Endodermal cell (in vitro differentiated cells): ENCODE measurements at regions not wholly inside any gene's neighbourhood (a gene's known extent, or its start where the extent isn't known, plus 50 kb on each side); places are given as distances from the start of the nearest gene placed in this dataset.
A peak's percentile ranks its signal among the peaks of the same experiment; 100 is the strongest.

Experiments
- DNase-seq: peaks from one replicate; pipeline ENCODE4 v3.0.0-alpha.2; 2017
- H3K27ac ChIP-seq: 2 replicates; pipeline ENCODE4 v1.5.1; 2013; ENCODE audit warnings: mild to moderate bottlenecking, low read depth, low read length, moderate library complexity
- H3K27me3 ChIP-seq: 2 replicates; pipeline ENCODE4 v1.6.1; 2013; ENCODE audit warnings: mild to moderate bottlenecking, low read length, moderate library complexity; ENCODE audit not compliant: insufficient read depth, control insufficient read depth, poor library complexity, severe bottlenecking
- H3K36me3 ChIP-seq: 2 replicates; pipeline ENCODE4 v1.7.0; 2013; ENCODE audit warnings: mild to moderate bottlenecking, low read length, moderate library complexity; ENCODE audit not compliant: control insufficient read depth, insufficient read depth
- H3K4me1 ChIP-seq: one replicate; pipeline ENCODE4 v1.7.0; 2013; ENCODE audit warnings: low read length; ENCODE audit not compliant: control insufficient read depth, insufficient read depth
- H3K4me3 ChIP-seq: 2 replicates; pipeline ENCODE4 v1.5.1; 2013; ENCODE audit warnings: mild to moderate bottlenecking, low read length, moderate library complexity
- H3K9ac ChIP-seq: 2 replicates; pipeline ENCODE4 v1.6.1; 2013; ENCODE audit warnings: mild to moderate bottlenecking, low read length, moderate library complexity; ENCODE audit not compliant: poor library complexity, severe bottlenecking; ENCODE audit errors: extremely low read depth
- H3K9me3 ChIP-seq: 2 replicates; pipeline ENCODE4 v1.6.1; 2013; ENCODE audit warnings: mild to moderate bottlenecking, low read length, moderate library complexity; ENCODE audit not compliant: control insufficient read depth
- H3K27ac Mint-ChIP-seq: 2 replicates; pipeline ENCODE4 v1.8.0; 2020; ENCODE audit warnings: mixed read lengths
- H3K27me3 Mint-ChIP-seq: 2 replicates; pipeline ENCODE4 v1.8.0; 2021; ENCODE audit warnings: mild to moderate bottlenecking, mixed read lengths; ENCODE audit not compliant: insufficient read depth
- H3K36me3 Mint-ChIP-seq: 2 replicates; pipeline ENCODE4 v1.8.0; 2020; ENCODE audit warnings: low read depth, mixed read lengths
- H3K4me1 Mint-ChIP-seq: 2 replicates; pipeline ENCODE4 v1.8.0; 2020; ENCODE audit warnings: mixed read lengths
- H3K4me3 Mint-ChIP-seq: 2 replicates; pipeline ENCODE4 v1.8.0; 2020; ENCODE audit warnings: mild to moderate bottlenecking, moderate library complexity, mixed read lengths
- H3K9me3 Mint-ChIP-seq: 2 replicates; pipeline ENCODE4 v1.8.0; 2020; ENCODE audit warnings: mild to moderate bottlenecking, mixed read lengths
- WGBS, 2 experiments: methylation state at CpG; one replicate each; pipeline versions ENCODE4 v1.1.5 to v1.1.7; 2013; ENCODE audit warnings: missing lambda C conversion rate in 2 of 2, mixed read lengths in 1 of 2; ENCODE audit not compliant: insufficient coverage in 1 of 2, insufficient read length in 1 of 2; 5-methylcytosine and 5-hydroxymethylcytosine counted together
- TF ChIP-seq, protein P1 (sequence below): fragments of 200-600 bp; sonication (generic); conservative IDR thresholded peaks from 2 replicates; pipeline ENCODE4 v1.5.0; 2021; ENCODE audit warnings: antibody characterized with exemption, mild to moderate bottlenecking

DNA sequence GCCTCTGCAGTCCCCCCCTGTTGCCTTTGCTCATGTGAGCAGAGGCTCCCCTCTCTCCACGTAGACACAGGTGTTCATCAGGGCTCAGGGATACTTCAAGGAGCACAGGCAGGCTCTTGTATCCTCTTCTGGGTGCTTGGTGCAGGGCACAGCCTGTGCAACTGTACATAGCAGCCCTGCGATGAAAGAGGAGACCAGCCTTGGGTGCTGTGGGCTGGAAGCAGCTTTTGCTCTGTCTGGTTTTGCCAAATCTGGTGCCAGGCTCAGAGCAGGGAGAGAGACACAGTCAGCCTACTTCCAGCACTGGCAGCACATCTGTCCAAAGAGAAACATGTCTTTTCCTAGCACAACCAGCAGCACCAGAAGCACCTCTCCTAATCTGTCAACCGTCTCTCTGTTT lies 132.1 kb downstream of the ETS2 start:
- Histone ChIP-seq H3K4me3 (no peak overlapping the region), H3K9ac (no peak overlapping the region), H3K27ac (no peak overlapping the region), H3K27me3 (no peaks in the 10 kb centered on the region), H3K4me1 (no peaks in the 10 kb centered on the region), H3K36me3 (no peaks in the 10 kb centered on the region), H3K9me3 (peaks cover 18% of the 10 kb centered on the region)
- WGBS, 2 experiments, result 70 to 83% methylated on average over 2 to 3 of the region's 3 CpGs
- peaks cover 12% of the 10 kb centered on the region for H3K27me3 Mint-ChIP-seq
- no peak overlapping the region for H3K4me3 Mint-ChIP-seq
- H3K4me1 Mint-ChIP-seq, result peaks cover 2% of the 10 kb centered on the region
- H3K27ac Mint-ChIP-seq, result no peak overlapping the region
- TF ChIP-seq, protein P1, sequence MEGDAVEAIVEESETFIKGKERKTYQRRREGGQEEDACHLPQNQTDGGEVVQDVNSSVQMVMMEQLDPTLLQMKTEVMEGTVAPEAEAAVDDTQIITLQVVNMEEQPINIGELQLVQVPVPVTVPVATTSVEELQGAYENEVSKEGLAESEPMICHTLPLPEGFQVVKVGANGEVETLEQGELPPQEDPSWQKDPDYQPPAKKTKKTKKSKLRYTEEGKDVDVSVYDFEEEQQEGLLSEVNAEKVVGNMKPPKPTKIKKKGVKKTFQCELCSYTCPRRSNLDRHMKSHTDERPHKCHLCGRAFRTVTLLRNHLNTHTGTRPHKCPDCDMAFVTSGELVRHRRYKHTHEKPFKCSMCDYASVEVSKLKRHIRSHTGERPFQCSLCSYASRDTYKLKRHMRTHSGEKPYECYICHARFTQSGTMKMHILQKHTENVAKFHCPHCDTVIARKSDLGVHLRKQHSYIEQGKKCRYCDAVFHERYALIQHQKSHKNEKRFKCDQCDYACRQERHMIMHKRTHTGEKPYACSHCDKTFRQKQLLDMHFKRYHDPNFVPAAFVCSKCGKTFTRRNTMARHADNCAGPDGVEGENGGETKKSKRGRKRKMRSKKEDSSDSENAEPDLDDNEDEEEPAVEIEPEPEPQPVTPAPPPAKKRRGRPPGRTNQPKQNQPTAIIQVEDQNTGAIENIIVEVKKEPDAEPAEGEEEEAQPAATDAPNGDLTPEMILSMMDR, result no peak
- no peaks in the 10 kb centered on the region for H3K36me3 Mint-ChIP-seq
- DNase-seq, result no peak
- H3K9me3 Mint-ChIP-seq, result peaks cover 20% of the 10 kb centered on the region

DNA sequence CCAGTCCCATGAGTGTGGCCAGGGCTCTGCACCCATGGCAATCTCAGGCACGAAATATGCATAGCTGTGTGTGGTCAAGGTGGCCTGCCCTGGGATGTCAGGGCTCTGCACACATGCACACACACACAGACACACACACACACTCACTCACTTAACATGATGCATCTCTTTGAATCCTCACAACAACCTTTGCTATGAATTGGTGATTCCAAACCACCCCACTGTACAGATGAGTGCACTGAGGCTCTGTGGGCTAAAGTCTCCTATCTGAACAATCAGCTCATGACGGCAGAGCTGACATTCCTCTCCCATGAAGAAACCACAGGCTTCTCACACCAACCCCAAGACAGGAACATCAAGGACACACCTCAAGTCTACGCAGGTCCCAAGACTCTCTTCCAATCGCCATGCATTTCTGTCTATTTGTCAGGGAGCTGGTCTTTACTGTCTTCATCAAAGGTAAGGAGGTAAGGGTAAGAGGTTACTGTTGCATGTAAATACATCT lies 131.6 kb downstream of the ETS2 start:
- H3K9me3 Mint-ChIP-seq, result peaks cover 20% of the 10 kb centered on the region
- no peak overlapping the region for H3K4me3 Mint-ChIP-seq
- Histone ChIP-seq H3K4me1 (no peaks in the 10 kb centered on the region), H3K9me3 (peaks cover 18% of the 10 kb centered on the region), H3K4me3 (no peak overlapping the region), H3K36me3 (no peaks in the 10 kb centered on the region), H3K9ac (no peak overlapping the region), H3K27me3 (no peaks in the 10 kb centered on the region), H3K27ac (no peak overlapping the region)
- H3K4me1 Mint-ChIP-seq, result peaks cover 2% of the 10 kb centered on the region
- peaks cover 7% of the 10 kb centered on the region for H3K27me3 Mint-ChIP-seq
- WGBS, 2 experiments, result 86 to 93% methylated on average over 1 to 4 of the region's 4 CpGs
- no peak for DNase-seq
- H3K36me3 Mint-ChIP-seq, result no peaks in the 10 kb centered on the region
- TF ChIP-seq, protein P1, result no peak
- no peak overlapping the region for H3K27ac Mint-ChIP-seq

DNA sequence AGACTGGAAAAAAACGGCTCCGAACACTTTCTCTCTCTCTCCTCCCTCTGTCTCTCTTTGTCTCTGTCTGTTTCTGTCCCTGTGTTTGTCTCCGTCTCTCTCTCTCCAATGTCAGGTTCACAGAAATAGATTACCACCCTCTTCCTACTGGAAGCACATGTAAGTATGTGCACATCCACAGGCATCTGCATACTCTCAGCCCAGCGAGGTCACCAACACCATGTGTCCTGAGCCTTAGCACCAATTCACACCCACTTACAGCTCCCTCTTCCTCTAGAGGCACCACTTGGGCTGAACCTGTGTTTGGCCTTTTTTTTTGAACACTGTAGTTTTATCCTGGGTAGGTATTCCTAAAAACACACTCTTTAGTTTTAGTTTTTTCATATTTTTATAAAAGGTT lies 130.5 kb downstream of the ETS2 start:
- peak; percentile 64 for DNase-seq
- Histone ChIP-seq H3K9ac (no peak overlapping the region), H3K27me3 (no peaks in the 10 kb centered on the region), H3K27ac (no peak overlapping the region), H3K4me1 (no peaks in the 10 kb centered on the region), H3K4me3 (no peak overlapping the region), H3K9me3 (peaks cover 11% of the 10 kb centered on the region), H3K36me3 (no peaks in the 10 kb centered on the region)
- H3K36me3 Mint-ChIP-seq, result no peaks in the 10 kb centered on the region
- no peak overlapping the region for H3K4me3 Mint-ChIP-seq
- H3K27me3 Mint-ChIP-seq, result peaks cover 7% of the 10 kb centered on the region
- H3K4me1 Mint-ChIP-seq, result peaks cover 7% of the 10 kb centered on the region
- TF ChIP-seq, protein P1, result no peak
- H3K27ac Mint-ChIP-seq, result no peak overlapping the region
- 76 to 89% methylated on average over 4 of the region's 4 CpGs for WGBS, 2 experiments
- peaks cover 13% of the 10 kb centered on the region for H3K9me3 Mint-ChIP-seq
